ENCODE measurements at regions not wholly inside any gene's neighbourhood (a gene's known extent, or its start where the extent isn't known, plus 50 kb on each side); places are given as distances from the start of the nearest gene placed in this dataset.

DNA sequence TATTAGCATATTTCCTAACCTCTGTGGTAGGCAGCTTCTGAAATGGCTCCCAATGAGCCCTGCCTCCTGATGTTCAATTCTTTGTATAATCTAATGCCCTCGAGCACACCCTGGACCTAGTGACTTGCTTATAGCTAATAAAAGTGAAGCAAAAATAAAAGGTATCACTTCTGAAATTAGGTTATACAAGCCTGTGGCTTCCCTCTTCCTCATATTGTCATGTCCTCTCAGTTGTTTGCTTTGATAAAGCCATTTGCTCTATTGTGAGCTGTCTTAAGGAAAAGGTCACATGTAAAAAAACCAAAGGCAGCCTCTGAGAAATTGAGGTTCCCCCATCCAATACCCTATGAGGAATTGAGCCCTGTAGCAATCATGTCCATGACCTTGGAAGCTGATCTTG, 442.1 kb upstream of the ADGRB3 start:
- TF ChIP-seq YY1 (IDR thresholded peaks at IDR 0.05; ENCODE audit: low read depth, low read length) (no peak), RNF2 (IDR thresholded peaks at IDR 0.05; ENCODE audit: borderline replicate concordance, low read depth, low read length, missing control alignments, poor library complexity, severe bottlenecking) (no peak), CHD1 (IDR thresholded peaks at IDR 0.05; ENCODE audit: low read depth, low read length) (no peak), POLR2AphosphoS5 (IDR thresholded peaks at IDR 0.05; ENCODE audit: low read depth, low read length) (no peak), GABPA (IDR thresholded peaks at IDR 0.05; ENCODE audit: borderline replicate concordance, insufficient read depth, low read length) (no peak), MAFK (IDR thresholded peaks at IDR 0.05; ENCODE audit: low read depth, low read length) (no peak), SAP30 (IDR thresholded peaks at IDR 0.05; ENCODE audit: insufficient read depth, insufficient replicate concordance, low read length) (no peak), KDM5A (IDR thresholded peaks at IDR 0.05; ENCODE audit: low read length) (no peak), CREB1 (IDR thresholded peaks at IDR 0.05) (no peak)
- TF ChIP-seq, protein P1, sequence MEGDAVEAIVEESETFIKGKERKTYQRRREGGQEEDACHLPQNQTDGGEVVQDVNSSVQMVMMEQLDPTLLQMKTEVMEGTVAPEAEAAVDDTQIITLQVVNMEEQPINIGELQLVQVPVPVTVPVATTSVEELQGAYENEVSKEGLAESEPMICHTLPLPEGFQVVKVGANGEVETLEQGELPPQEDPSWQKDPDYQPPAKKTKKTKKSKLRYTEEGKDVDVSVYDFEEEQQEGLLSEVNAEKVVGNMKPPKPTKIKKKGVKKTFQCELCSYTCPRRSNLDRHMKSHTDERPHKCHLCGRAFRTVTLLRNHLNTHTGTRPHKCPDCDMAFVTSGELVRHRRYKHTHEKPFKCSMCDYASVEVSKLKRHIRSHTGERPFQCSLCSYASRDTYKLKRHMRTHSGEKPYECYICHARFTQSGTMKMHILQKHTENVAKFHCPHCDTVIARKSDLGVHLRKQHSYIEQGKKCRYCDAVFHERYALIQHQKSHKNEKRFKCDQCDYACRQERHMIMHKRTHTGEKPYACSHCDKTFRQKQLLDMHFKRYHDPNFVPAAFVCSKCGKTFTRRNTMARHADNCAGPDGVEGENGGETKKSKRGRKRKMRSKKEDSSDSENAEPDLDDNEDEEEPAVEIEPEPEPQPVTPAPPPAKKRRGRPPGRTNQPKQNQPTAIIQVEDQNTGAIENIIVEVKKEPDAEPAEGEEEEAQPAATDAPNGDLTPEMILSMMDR (IDR thresholded peaks at IDR 0.05; ENCODE audit: control extremely low read depth in 1 of 3, insufficient read depth in 1 of 3, low read depth in 1 of 3, low read length in 3 of 3): no peak

All from H1 (cell line).